HepG2 (cell line): ENCODE measurements at regions not wholly inside any gene's neighbourhood (a gene's known extent, or its start where the extent isn't known, plus 50 kb on each side); places are given as distances from the start of the nearest gene placed in this dataset.

ENCODE experiments used
- ATAC-seq: fragments of 200-7000 bp; cut with Tn5 transposase; 3 replicates; pipeline ENCODE4 v1.9.1; 2020; ENCODE audit warnings: mild to moderate bottlenecking, moderate library complexity
- BruUV-seq: library from RNA; stranded (reverse); fragments of 400-500 nt; replicated peaks from 2 replicates; lab custom pipeline; 2021; lab: Mats Ljungman, UMichigan
- CTCF ChIA-PET: fragments of 300-600 bp; formaldehyde crosslinking; extraction: SDS; loops from one replicate; lab custom pipeline; 2021; ENCODE audit warnings: low total read pairs, inconsistent platforms, low intra/inter-chr PET ratio; lab: Yijun Ruan, JAX
- POLR2A ChIA-PET: fragments of 350-600 bp; sonication (Branson Sonifier 250); formaldehyde crosslinking; loops from one replicate; lab custom pipeline; 2020; ENCODE audit warnings: antibody characterized with exemption, inconsistent platforms; lab: Yijun Ruan, JAX
- DNase-seq: peaks from one replicate; pipeline ENCODE4 v3.0.0-alpha.2; 2015; ENCODE audit warnings: low spot score
- FAIRE-seq: peaks from 3 replicates; lab custom pipeline; 2011; peaks lifted over from hg19 to GRCh38; lab: Jason Lieb, UNC
- H2AFZ ChIP-seq: one replicate; pipeline ENCODE4 v1.6.1; 2011; ENCODE audit warnings: low read length, inconsistent platforms
- H3K27ac ChIP-seq: fragments of 300-600 bp; 3 replicates; pipeline ENCODE4 v1.8.0; 2011; ENCODE audit warnings: mixed run types, mild to moderate bottlenecking, mixed read lengths, low read length, inconsistent platforms; ENCODE audit not compliant: insufficient read depth; ENCODE audit errors: extremely low read length
- H3K27me3 ChIP-seq, 2 experiments: fragments of 200-600 bp in 1 of 2; 2 replicates in 1 of 2; 3 replicates in 1 of 2; pipeline versions ENCODE4 v1.6.0 to v1.8.0; 2011; ENCODE audit warnings: low read length in 2 of 2, mild to moderate bottlenecking in 2 of 2, moderate library complexity in 2 of 2, inconsistent platforms in 1 of 2; ENCODE audit not compliant: insufficient read depth in 2 of 2, control insufficient read depth in 1 of 2
- H3K36me3 ChIP-seq, 2 experiments: fragments of 200-600 bp in 1 of 2; replicated peaks in 1 of 2; 2 replicates in 1 of 2; 3 replicates in 1 of 2; pipeline versions ENCODE4 v1.5.1 to v1.8.0; 2011; ENCODE audit warnings: low read length in 2 of 2, inconsistent platforms in 1 of 2; ENCODE audit not compliant: insufficient read depth in 2 of 2, control insufficient read depth in 1 of 2
- H3K4me1 ChIP-seq: 2 replicates; pipeline ENCODE4 v1.5.1; 2012; ENCODE audit warnings: low read length, inconsistent platforms; ENCODE audit not compliant: insufficient read depth
- H3K4me2 ChIP-seq: 2 replicates; pipeline ENCODE4 v1.6.0; 2011; ENCODE audit warnings: low read depth, low read length, inconsistent platforms
- H3K4me3 ChIP-seq, 3 experiments: fragments of 200-600 bp in 1 of 3; sonication (generic), shearing (Covaris generic) in 1 of 3; replicated peaks in 1 of 3; 2 replicates each; pipeline ENCODE4 v1.5.1; 2011 to 2016; ENCODE audit warnings: low read length in 3 of 3, inconsistent platforms in 2 of 3, low read depth in 2 of 3, mild to moderate bottlenecking in 2 of 3, control low read depth in 1 of 3, mixed read lengths in 1 of 3; ENCODE audit not compliant: insufficient read depth in 1 of 3
- H3K79me2 ChIP-seq: one replicate; pipeline ENCODE4 v1.6.1; 2011; ENCODE audit warnings: low read length, inconsistent platforms; ENCODE audit not compliant: insufficient read depth
- H3K9ac ChIP-seq: 2 replicates; pipeline ENCODE4 v1.6.0; 2011; ENCODE audit warnings: mild to moderate bottlenecking, low read depth, low read length, inconsistent platforms; ENCODE audit not compliant: insufficient read depth
- H3K9me3 ChIP-seq: 2 replicates; pipeline ENCODE4 v1.5.1; 2012; ENCODE audit warnings: mild to moderate bottlenecking, low read length
- H4K20me1 ChIP-seq: 2 replicates; pipeline ENCODE4 v1.6.0; 2011; ENCODE audit warnings: inconsistent platforms, mild to moderate bottlenecking, low read length, moderate library complexity; ENCODE audit not compliant: insufficient read depth
- AFF4 ChIP-seq: sonication (generic); formaldehyde crosslinking; IDR thresholded peaks from 2 replicates; pipeline ENCODE4 v1.4.0; 2020; ENCODE audit warnings: missing genetic modification reagents
- BATF2 ChIP-seq: sonication (generic); formaldehyde crosslinking; IDR thresholded peaks from 2 replicates; pipeline ENCODE4 v1.8.0; 2022; ENCODE audit warnings: mild to moderate bottlenecking, missing genetic modification reagents, moderate library complexity
- ZNF343 ChIP-seq: sonication (generic); formaldehyde crosslinking; IDR thresholded peaks from 2 replicates; pipeline ENCODE4 v1.4.0; 2020; ENCODE audit warnings: mild to moderate bottlenecking, missing genetic modification reagents
- ZNF577 ChIP-seq: sonication (generic); formaldehyde crosslinking; IDR thresholded peaks from 2 replicates; pipeline ENCODE4 v1.4.0; 2020; ENCODE audit warnings: mild to moderate bottlenecking, low read depth, missing genetic modification reagents, borderline replicate concordance
- ZSCAN29 ChIP-seq: sonication (generic); formaldehyde crosslinking; conservative IDR thresholded peaks from 2 replicates; pipeline ENCODE4 v1.4.0; 2020; ENCODE audit warnings: mild to moderate bottlenecking, missing genetic modification reagents
- WGBS: methylation state at CpG from one replicate; pipeline ENCODE4 v1.1.6; 2017; ENCODE audit warnings: low lambda C conversion rate; 5-methylcytosine and 5-hydroxymethylcytosine counted together
- in situ Hi-C: cut with HindIII; loops from 2 replicates; pipeline ENCODE4 v1.10.0; 2017; ENCODE audit warnings: low pct_unique_long_range_greater_than_20kb; ENCODE audit not compliant: extremely low pct_ligation_motif_present
- intact Hi-C: fragments of 100-400 bp; cut with micrococcal nuclease; formaldehyde crosslinking; loops from one replicate; pipeline ENCODE4 v1.10.0; 2022; ENCODE audit not compliant: unreplicated experiment

- ATAC-seq (no peak), FAIRE-seq (no peak), DNase-seq (no peak)
- ChIA-PET POLR2A (no interaction called here), CTCF (no interaction called here)
- no peak overlapping the region for H3K27ac ChIP-seq
- no peaks in the 10 kb centered on the region for H3K79me2 ChIP-seq
- no TSS peak for BruUV-seq
- no peaks in the 10 kb centered on the region for H3K36me3 ChIP-seq
- H3K9ac ChIP-seq: no peak overlapping the region
- 16% methylated on average over 8 of the region's 9 CpGs for WGBS
- TF ChIP-seq BATF2 (no peak), ZNF577 (CRISPR knock-in tag) (no peak), ZSCAN29 (CRISPR knock-in tag) (no peak), ZNF343 (CRISPR knock-in tag) (no peak), AFF4 (CRISPR knock-in tag) (no peak)
- no peak overlapping the region for H2AFZ ChIP-seq
- in situ Hi-C loops: no loop called here
- peaks cover 0 to 14% of the 10 kb centered on the region in 2 experiments; a peak in 2 of 5 replicates for H3K27me3 ChIP-seq
- no peaks in the 10 kb centered on the region for H3K4me1 ChIP-seq
- no peak overlapping the region for H3K4me2 ChIP-seq
- no peaks in the 10 kb centered on the region for H3K9me3 ChIP-seq
- no peaks in the 10 kb centered on the region for H4K20me1 ChIP-seq
- intact Hi-C loops: no loop called here
- H3K4me3 ChIP-seq: no peak overlapping the region
Measured at GRCh38 chr13:109976206-109976997, 190.0 kb upstream of the IRS2 start.
